B cell (primary cell): ENCODE measurements at regions not wholly inside any gene's neighbourhood (a gene's known extent, or its start where the extent isn't known, plus 50 kb on each side); places are given as distances from the start of the nearest gene placed in this dataset.

Experiments used
- ATAC-seq: fragments of 200-7000 bp; cut with Tn5 transposase; one replicate; pipeline ENCODE4 v1.10.0; 2021; ENCODE audit warnings: low read depth, mild to moderate bottlenecking, moderate number of reproducible peaks, moderate library complexity
- CTCF ChIA-PET: fragments of 350-600 bp; sonication (Branson Sonifier 250); formaldehyde crosslinking; loops from one replicate; lab custom pipeline; 2021; ENCODE audit warnings: antibody characterized with exemption, inconsistent platforms; lab: Charles Lee
- POLR2A ChIA-PET: fragments of 350-600 bp; sonication (Branson Sonifier 250); formaldehyde crosslinking; loops from one replicate; lab custom pipeline; 2021; ENCODE audit warnings: antibody characterized with exemption; lab: Charles Lee
- DNase-seq: peaks from one replicate; pipeline ENCODE4 v3.0.0; 2013
- H2AFZ ChIP-seq: 2 replicates; pipeline ENCODE4 v1.6.1; 2012; ENCODE audit warnings: mild to moderate bottlenecking, low read depth, low read length; ENCODE audit not compliant: insufficient read depth, poor library complexity, severe bottlenecking
- H3K27ac ChIP-seq, 2 donors: 1 replicate in 1 of 2; 2 replicates in 1 of 2; pipeline ENCODE4 v1.5.1; 2012 to 2013; ENCODE audit warnings: low read length in 2 of 2, mild to moderate bottlenecking in 2 of 2, moderate library complexity in 1 of 2
- H3K27me3 ChIP-seq, 4 experiments: fragments of 200-600 bp in 1 of 4; sonication (generic) in 1 of 4; replicated peaks in 1 of 4; 1 replicate in 2 of 4; 2 replicates in 2 of 4; pipeline versions ENCODE4 v1.6.1 to v1.7.0; 2013 to 2016; ENCODE audit warnings: low read length in 3 of 4, mild to moderate bottlenecking in 2 of 4, mixed read lengths in 1 of 4, moderate library complexity in 1 of 4; ENCODE audit not compliant: insufficient read depth in 4 of 4, control insufficient read depth in 3 of 4; ENCODE audit errors: control extremely low read depth in 1 of 4
- H3K36me3 ChIP-seq, 2 experiments: replicated peaks in 1 of 2; 1 replicate in 1 of 2; 2 replicates in 1 of 2; pipeline versions ENCODE4 v1.6.1 to v1.7.1; 2013; ENCODE audit warnings: low read length in 1 of 2; ENCODE audit not compliant: insufficient read depth in 2 of 2, control insufficient read depth in 1 of 2; ENCODE audit errors: control extremely low read depth in 1 of 2, extremely low read depth in 1 of 2
- H3K4me1 ChIP-seq, 2 donors: fragments of 200-600 bp in 1 of 2; sonication (generic) in 1 of 2; 1 replicate in 1 of 2; 2 replicates in 1 of 2; pipeline versions ENCODE4 v1.5.1 to v1.6.1; 2013 to 2017; ENCODE audit warnings: low read length in 2 of 2; ENCODE audit not compliant: control insufficient read depth in 2 of 2, insufficient read depth in 2 of 2
- H3K4me2 ChIP-seq: replicated peaks from 2 replicates; pipeline ENCODE3; 2012; ENCODE audit warnings: mild to moderate bottlenecking, low read depth, low read length; ENCODE audit not compliant: poor library complexity, severe bottlenecking
- H3K4me3 ChIP-seq, 5 experiments: fragments of 200-600 bp in 1 of 5; sonication (generic) in 1 of 5; 1 replicate in 3 of 5; 2 replicates in 2 of 5; pipeline versions ENCODE4 v1.5.1 to v1.7.0; 2011 to 2016; ENCODE audit warnings: low read length in 4 of 5, mild to moderate bottlenecking in 4 of 5, low read depth in 2 of 5, control low read depth in 1 of 5, moderate library complexity in 1 of 5; ENCODE audit not compliant: insufficient read depth in 1 of 5; ENCODE audit errors: control extremely low read depth in 1 of 5, extremely low read depth in 1 of 5
- H3K79me2 ChIP-seq: fragments of 200-600 bp; sonication (generic); one replicate; pipeline ENCODE4 v1.6.0; 2016; ENCODE audit warnings: low read length; ENCODE audit not compliant: control insufficient read depth, insufficient read depth
- H3K9ac ChIP-seq: fragments of 200-600 bp; sonication (generic); 2 replicates; pipeline ENCODE4 v1.6.1; 2017; ENCODE audit warnings: mild to moderate bottlenecking, low read length, moderate library complexity
- H3K9me3 ChIP-seq, 3 donors: one replicate each; pipeline versions ENCODE4 v1.6.1 to v1.7.1; 2013; ENCODE audit warnings: low read length in 2 of 3; ENCODE audit not compliant: control insufficient read depth in 2 of 3, insufficient read depth in 1 of 3; ENCODE audit errors: control extremely low read depth in 1 of 3
- H4K20me1 ChIP-seq: 2 replicates; pipeline ENCODE4 v1.6.0; 2012; ENCODE audit warnings: mild to moderate bottlenecking, low read length; ENCODE audit not compliant: insufficient read depth, control insufficient read depth, poor library complexity, severe bottlenecking
- H3K27ac Mint-ChIP-seq: one replicate; pipeline ENCODE4 v1.8.0; 2021; ENCODE audit warnings: mixed read lengths
- H3K27me3 Mint-ChIP-seq: one replicate; pipeline ENCODE4 v1.8.0; 2021; ENCODE audit warnings: mixed read lengths
- H3K4me1 Mint-ChIP-seq: one replicate; pipeline ENCODE4 v1.8.0; 2021; ENCODE audit warnings: mixed read lengths
- H3K4me3 Mint-ChIP-seq: one replicate; pipeline ENCODE4 v1.8.0; 2021; ENCODE audit warnings: mixed read lengths
- H3K9me3 Mint-ChIP-seq: one replicate; pipeline ENCODE4 v1.8.0; 2022; ENCODE audit warnings: mixed read lengths; ENCODE audit not compliant: insufficient read depth
- CTCF ChIP-seq: fragments of 200-600 bp; IDR thresholded peaks from one replicate; pipeline ENCODE4 v1.8.0; 2022; ENCODE audit warnings: antibody characterized with exemption, mild to moderate bottlenecking
- EZH2 ChIP-seq: IDR thresholded peaks from 2 replicates; pipeline ENCODE4 v1.6.1; 2012; ENCODE audit warnings: borderline replicate concordance, low read depth, mild to moderate bottlenecking, moderate library complexity, low read length; ENCODE audit not compliant: insufficient read depth, poor library complexity, severe bottlenecking
- WGBS: methylation state at CpG from one replicate; pipeline ENCODE4 v1.1.5; 2013; ENCODE audit warnings: missing lambda C conversion rate; ENCODE audit not compliant: insufficient coverage; 5-methylcytosine and 5-hydroxymethylcytosine counted together
- intact Hi-C: fragments of 100-400 bp; cut with micrococcal nuclease; formaldehyde crosslinking; loops from one replicate; pipeline ENCODE4 v1.10.0; 2022

- H3K4me3 ChIP-seq = no peak overlapping the region
- no peak overlapping the region for H3K27ac ChIP-seq
- H3K27me3 Mint-ChIP-seq = peaks cover 6% of the 10 kb centered on the region
- ATAC-seq = no peak
- no peak for TF ChIP-seq CTCF
- TF ChIP-seq EZH2 = no peak
- H2AFZ ChIP-seq = no peak overlapping the region
- POLR2A ChIA-PET = no interaction called here
- H4K20me1 ChIP-seq = no peaks in the 10 kb centered on the region
- no peak overlapping the region for H3K27ac Mint-ChIP-seq
- no peaks in the 10 kb centered on the region for H3K9me3 Mint-ChIP-seq
- no peaks in the 10 kb centered on the region for H3K9me3 ChIP-seq
- H3K4me1 Mint-ChIP-seq = no peaks in the 10 kb centered on the region
- H3K79me2 ChIP-seq = no peaks in the 10 kb centered on the region
- intact Hi-C loops = no loop called here
- H3K9ac ChIP-seq = no peak overlapping the region
- no peak for DNase-seq
- no peak overlapping the region for H3K4me3 Mint-ChIP-seq
- H3K36me3 ChIP-seq = no peaks in the 10 kb centered on the region
- peaks cover 0 to 3% (median 0%) of the 10 kb centered on the region in 4 experiments for H3K27me3 ChIP-seq
- CTCF ChIA-PET = no interaction called here
- WGBS = no CpG with 5 or more reads among the region's 5 CpGs
- H3K4me1 ChIP-seq = no peaks in the 10 kb centered on the region
- no peak overlapping the region for H3K4me2 ChIP-seq
Measured at GRCh38 chr9:84179531-84179930, 161.0 kb downstream of the SLC28A3 start.

- Histone ChIP-seq H4K20me1 (no peaks in the 10 kb centered on the region), H2AFZ (no peak overlapping the region), H3K79me2 (no peaks in the 10 kb centered on the region), H3K36me3 (no peaks in the 10 kb centered on the region), H3K9ac (no peak overlapping the region), H3K4me1 (no peaks in the 10 kb centered on the region), H3K4me3 (no peak overlapping the region), H3K27ac (no peak overlapping the region), H3K4me2 (no peak overlapping the region), H3K9me3 (no peaks in the 10 kb centered on the region), H3K27me3 (peaks cover 0 to 3% (median 0%) of the 10 kb centered on the region in 4 experiments)
- Mint-ChIP-seq H3K27me3 (peaks cover 17% of the 10 kb centered on the region), H3K4me1 (no peaks in the 10 kb centered on the region), H3K27ac (no peak overlapping the region), H3K4me3 (no peak overlapping the region), H3K9me3 (no peaks in the 10 kb centered on the region)
- DNase-seq (no peak), ATAC-seq (no peak)
- intact Hi-C loops = no loop called here
- TF ChIP-seq CTCF = no peak
- TF ChIP-seq EZH2 = no peak
- WGBS = 86% methylated on average over 1 of the region's 5 CpGs
- CTCF ChIA-PET = interaction anchor here (1.3 kb wide), 1 partner anchor 14 kb away, joined by 9 read pairs; no protein-coding TSS in a partner anchor
- POLR2A ChIA-PET = no interaction called here
Measured at GRCh38 chr9:84187090-84187489, 153.5 kb downstream of the SLC28A3 start.
